ENCODE measurements at regions not wholly inside any gene's neighbourhood (a gene's known extent, or its start where the extent isn't known, plus 50 kb on each side); places are given as distances from the start of the nearest gene placed in this dataset.

GRCh38 chr2:84083984-84084383, 375.1 kb downstream of the SUCLG1 start:
- no peaks in the 10 kb centered on the region for H3K79me2 ChIP-seq (ENCODE audit: insufficient read depth, low read length)
- TF ChIP-seq EZH2phosphoT487 (IDR thresholded peaks at IDR 0.05; ENCODE audit: borderline replicate concordance) (no peak), CTCF (conservative IDR thresholded peaks at IDR 0.05; ENCODE audit: low read length) (no peak)
- no peaks in the 10 kb centered on the region for H3K36me3 ChIP-seq (ENCODE audit: insufficient read depth, low read length)
- H2AFZ ChIP-seq (ENCODE audit: low read length) = no peak overlapping the region
- H4K20me1 ChIP-seq (ENCODE audit: insufficient read depth, low read length, poor library complexity, severe bottlenecking) = no peaks in the 10 kb centered on the region
- H3K9me2 ChIP-seq (replicated peaks; ENCODE audit: low read depth, low read length) = no peaks in the 10 kb centered on the region
- H3K27me3 ChIP-seq (ENCODE audit: insufficient read depth, low read length, poor library complexity, severe bottlenecking) = no peaks in the 10 kb centered on the region
- no peaks in the 10 kb centered on the region for H3F3A ChIP-seq (ENCODE audit: low read depth)
- no peak overlapping the region for H3K4me2 ChIP-seq (ENCODE audit: low read depth, low read length, poor library complexity, severe bottlenecking)
- H3K4me1 ChIP-seq (ENCODE audit: insufficient read depth, low read length, poor library complexity, severe bottlenecking) = no peaks in the 10 kb centered on the region
- no peak overlapping the region for H3K4me3 ChIP-seq (ENCODE audit: low read length, poor library complexity, severe bottlenecking)
- no peak overlapping the region for H3K9ac ChIP-seq (ENCODE audit: low read depth, low read length, poor library complexity, severe bottlenecking)
- H3K9me3 ChIP-seq (ENCODE audit: insufficient read depth, low read depth, low read length) = no peaks in the 10 kb centered on the region

- no peaks in the 10 kb centered on the region for H3K36me3 ChIP-seq (ENCODE audit: insufficient read depth, low read length)
- H3K9me2 ChIP-seq (replicated peaks; ENCODE audit: low read depth, low read length) = no peaks in the 10 kb centered on the region
- H3K4me1 ChIP-seq (ENCODE audit: insufficient read depth, low read length, poor library complexity, severe bottlenecking) = no peaks in the 10 kb centered on the region
- H3K9ac ChIP-seq (ENCODE audit: low read depth, low read length, poor library complexity, severe bottlenecking) = no peak overlapping the region
- H3K27me3 ChIP-seq (ENCODE audit: insufficient read depth, low read length, poor library complexity, severe bottlenecking) = no peaks in the 10 kb centered on the region
- H4K20me1 ChIP-seq (ENCODE audit: insufficient read depth, low read length, poor library complexity, severe bottlenecking) = no peaks in the 10 kb centered on the region
- no peak overlapping the region for H2AFZ ChIP-seq (ENCODE audit: low read length)
- no peak for TF ChIP-seq CTCF (conservative IDR thresholded peaks at IDR 0.05; ENCODE audit: low read length)
- TF ChIP-seq EZH2phosphoT487 (IDR thresholded peaks at IDR 0.05; ENCODE audit: borderline replicate concordance) = no peak
- no peaks in the 10 kb centered on the region for H3F3A ChIP-seq (ENCODE audit: low read depth)
- no peaks in the 10 kb centered on the region for H3K79me2 ChIP-seq (ENCODE audit: insufficient read depth, low read length)
- no peaks in the 10 kb centered on the region for H3K9me3 ChIP-seq (ENCODE audit: insufficient read depth, low read depth, low read length)
- H3K4me3 ChIP-seq (ENCODE audit: low read length, poor library complexity, severe bottlenecking) = no peak overlapping the region
- no peak overlapping the region for H3K4me2 ChIP-seq (ENCODE audit: low read depth, low read length, poor library complexity, severe bottlenecking)
These were observed 380.6 kb downstream of the SUCLG1 start for GRCh38 chr2:84078471-84078870.

GRCh38 chr2:84077496-84077895, 381.6 kb downstream of the SUCLG1 start:
- Histone ChIP-seq H2AFZ (ENCODE audit: low read length) (no peak overlapping the region), H3F3A (ENCODE audit: low read depth) (no peaks in the 10 kb centered on the region), H3K9me2 (replicated peaks; ENCODE audit: low read depth, low read length) (no peaks in the 10 kb centered on the region), H3K9ac (ENCODE audit: low read depth, low read length, poor library complexity, severe bottlenecking) (no peak overlapping the region), H3K4me1 (ENCODE audit: insufficient read depth, low read length, poor library complexity, severe bottlenecking) (no peaks in the 10 kb centered on the region), H4K20me1 (ENCODE audit: insufficient read depth, low read length, poor library complexity, severe bottlenecking) (no peaks in the 10 kb centered on the region), H3K4me3 (ENCODE audit: low read length, poor library complexity, severe bottlenecking) (no peak overlapping the region), H3K36me3 (ENCODE audit: insufficient read depth, low read length) (no peaks in the 10 kb centered on the region), H3K9me3 (ENCODE audit: insufficient read depth, low read depth, low read length) (no peaks in the 10 kb centered on the region), H3K4me2 (ENCODE audit: low read depth, low read length, poor library complexity, severe bottlenecking) (no peak overlapping the region), H3K79me2 (ENCODE audit: insufficient read depth, low read length) (no peaks in the 10 kb centered on the region), H3K27me3 (ENCODE audit: insufficient read depth, low read length, poor library complexity, severe bottlenecking) (no peaks in the 10 kb centered on the region)
- TF ChIP-seq CTCF (conservative IDR thresholded peaks at IDR 0.05; ENCODE audit: low read length) (peak; percentile 79), EZH2phosphoT487 (IDR thresholded peaks at IDR 0.05; ENCODE audit: borderline replicate concordance) (no peak)

Data from Loucy (cell line).